ES-I3 (cell line): ENCODE measurements at regions not wholly inside any gene's neighbourhood (a gene's known extent, or its start where the extent isn't known, plus 50 kb on each side); places are given as distances from the start of the nearest gene placed in this dataset.

ENCODE experiments used
- H3K36me3 ChIP-seq: 2 replicates; pipeline ENCODE4 v1.6.1; 2013; ENCODE audit warnings: mild to moderate bottlenecking, low read length, control low read depth, moderate library complexity; ENCODE audit not compliant: insufficient read depth
- H3K4me1 ChIP-seq: 2 replicates; pipeline ENCODE4 v1.6.1; 2013; ENCODE audit warnings: mild to moderate bottlenecking, control low read depth, low read length; ENCODE audit not compliant: insufficient read depth
- H3K9ac ChIP-seq: 2 replicates; pipeline ENCODE4 v1.6.1; 2013; ENCODE audit warnings: low read depth, mild to moderate bottlenecking, low read length, moderate library complexity
- H3K9me3 ChIP-seq: 2 replicates; pipeline ENCODE4 v1.6.1; 2013; ENCODE audit warnings: mild to moderate bottlenecking, low read length, moderate library complexity; ENCODE audit not compliant: control insufficient read depth, insufficient read depth

DNA sequence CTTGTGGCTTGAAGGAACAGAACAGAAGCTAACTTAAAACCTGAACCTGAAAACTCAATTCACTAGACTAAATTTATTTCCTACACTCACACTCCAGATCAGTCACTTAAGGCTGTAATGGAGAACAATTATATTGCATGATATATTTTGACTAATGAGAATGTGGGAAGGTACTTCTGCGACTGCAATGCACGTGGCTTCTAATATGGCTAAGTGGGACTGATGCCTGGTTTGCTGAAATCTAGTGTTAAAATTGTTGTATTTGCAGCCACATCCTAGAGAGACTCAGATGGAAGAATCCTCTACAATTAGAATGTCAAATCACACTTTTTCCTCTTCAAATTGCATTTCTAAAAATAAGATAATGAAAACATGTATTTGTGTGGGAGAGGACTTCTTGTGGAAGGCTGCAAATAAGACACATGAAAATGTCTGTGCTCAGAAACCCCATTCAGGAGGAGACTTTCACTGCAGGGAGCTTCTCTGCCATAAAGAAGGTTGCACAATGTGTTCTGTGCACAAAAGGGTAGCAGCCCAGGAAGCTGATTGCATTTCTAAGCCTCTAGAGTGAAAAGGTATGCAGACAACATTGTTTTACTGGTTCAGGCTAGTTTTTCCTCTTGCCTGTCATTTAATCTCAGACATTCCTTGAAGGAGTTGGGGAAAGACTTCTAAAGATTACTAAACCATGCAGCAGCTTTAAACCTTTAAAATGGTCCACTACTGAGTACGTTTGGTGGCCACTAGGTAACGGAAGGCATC, 224.3 kb downstream of the NEDD1 start:
- Histone ChIP-seq H3K9me3 (peaks cover 11% of the 10 kb centered on the region; the same call in 1 of the 2 replicates), H3K9ac (no peak overlapping the region; the same call in 1 of the 2 replicates), H3K4me1 (peaks cover 23% of the 10 kb centered on the region), H3K36me3 (no peaks in the 10 kb centered on the region)

DNA sequence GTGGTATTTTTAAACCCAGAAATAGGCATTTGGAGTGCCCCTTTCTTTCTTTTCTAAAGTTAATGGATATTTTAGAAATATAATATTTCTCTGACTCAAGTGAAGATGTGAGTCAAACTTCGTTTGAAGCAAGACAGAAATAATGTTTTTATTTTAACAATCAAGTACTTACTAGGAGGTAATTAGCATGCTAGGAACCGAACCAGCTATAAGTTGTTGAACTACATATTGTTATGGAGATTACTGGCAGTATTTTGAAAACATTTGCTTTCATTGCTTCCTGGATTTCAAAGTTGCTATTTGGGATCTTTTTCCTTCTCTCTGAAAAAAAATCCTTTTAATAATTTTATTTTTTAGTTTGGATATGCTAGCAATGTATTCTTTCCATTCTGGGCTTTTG, 225.2 kb downstream of the NEDD1 start:
- H3K9me3 ChIP-seq: peaks cover 11% of the 10 kb centered on the region; the same call in 1 of the 2 replicates
- H3K4me1 ChIP-seq: peaks cover 23% of the 10 kb centered on the region
- no peaks in the 10 kb centered on the region for H3K36me3 ChIP-seq
- H3K9ac ChIP-seq: no peak overlapping the region

DNA sequence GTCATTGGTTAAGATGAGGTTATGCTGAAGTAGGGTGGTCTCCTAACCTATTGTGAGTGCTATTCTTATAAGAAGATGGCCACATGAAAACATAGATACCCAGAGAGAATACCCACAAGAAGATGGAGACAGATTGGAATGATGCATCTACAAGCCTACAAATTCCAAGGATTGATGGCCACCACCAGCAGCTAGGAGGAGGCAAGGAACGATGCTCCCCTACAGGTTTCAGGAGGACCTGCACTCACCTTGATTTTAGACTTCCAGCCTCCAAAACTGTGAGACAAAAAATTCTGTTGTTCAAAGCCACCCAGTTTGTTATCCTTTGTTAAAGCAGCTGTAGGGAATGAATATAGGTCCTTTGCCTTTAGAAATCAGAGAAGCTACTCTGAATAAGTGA, 227.4 kb downstream of the NEDD1 start:
- Histone ChIP-seq H3K4me1 (peaks cover 23% of the 10 kb centered on the region), H3K9me3 (0 out of 2 replicates have a peak, but pooled peaks cover 1% of the 10 kb centered on the region), H3K9ac (no peak overlapping the region), H3K36me3 (no peaks in the 10 kb centered on the region)

GRCh38 chr12:97140355-97140754, 233.3 kb downstream of the NEDD1 start:
- no peaks in the 10 kb centered on the region for H3K36me3 ChIP-seq
- no peak overlapping the region for H3K9ac ChIP-seq
- peaks cover 7% of the 10 kb centered on the region; the same call in 1 of the 2 replicates for H3K4me1 ChIP-seq
- no peaks in the 10 kb centered on the region for H3K9me3 ChIP-seq

- H3K36me3 ChIP-seq: no peaks in the 10 kb centered on the region
Observed at GRCh38 chr12:97142737-97143410, 235.8 kb downstream of the NEDD1 start.

DNA sequence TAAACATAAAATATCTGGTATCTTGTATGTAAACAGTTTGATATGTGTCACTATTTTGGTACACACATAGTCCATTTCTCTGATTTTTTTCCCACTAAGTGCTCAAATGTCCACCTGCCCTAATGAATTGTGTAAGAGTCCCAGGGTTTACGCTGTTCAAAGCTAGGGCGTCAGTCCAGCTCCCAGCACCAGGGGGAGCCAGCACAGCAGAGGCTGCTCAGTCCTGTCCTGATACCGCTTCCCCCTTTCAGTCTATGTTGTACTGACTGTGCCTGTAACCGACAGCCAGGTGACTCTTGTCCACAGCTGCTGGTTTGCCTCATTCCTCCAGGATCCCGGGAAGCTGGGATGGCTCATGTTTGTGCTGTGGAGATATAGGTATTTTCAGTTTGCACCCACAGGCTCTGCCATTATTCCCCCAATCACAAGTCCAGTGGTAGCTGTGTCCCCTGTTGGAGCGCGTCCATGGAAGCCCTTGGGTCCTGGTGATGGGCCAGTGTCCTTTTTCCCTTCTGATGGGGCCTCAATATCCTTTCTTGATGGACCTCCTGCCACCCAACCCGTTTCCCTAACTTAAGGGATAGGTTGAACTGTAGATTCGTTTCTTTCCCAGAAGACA, 242.0 kb downstream of the NEDD1 start:
- peaks cover 7% of the 10 kb centered on the region for H3K4me1 ChIP-seq
- H3K9ac ChIP-seq: no peak overlapping the region
- no peaks in the 10 kb centered on the region for H3K9me3 ChIP-seq
- no peaks in the 10 kb centered on the region for H3K36me3 ChIP-seq

More at GRCh38 chr12:97142737-97143410, 235.8 kb downstream of the NEDD1 start:
- Histone ChIP-seq H3K9ac (no peak overlapping the region), H3K9me3 (no peaks in the 10 kb centered on the region), H3K4me1 (peaks cover 7% of the 10 kb centered on the region; the same call in 1 of the 2 replicates)

GRCh38 chr12:97151481-97151880, 244.4 kb downstream of the NEDD1 start:
- Histone ChIP-seq H3K9ac (no peak overlapping the region), H3K9me3 (no peaks in the 10 kb centered on the region), H3K36me3 (no peaks in the 10 kb centered on the region), H3K4me1 (peaks cover 7% of the 10 kb centered on the region)

DNA sequence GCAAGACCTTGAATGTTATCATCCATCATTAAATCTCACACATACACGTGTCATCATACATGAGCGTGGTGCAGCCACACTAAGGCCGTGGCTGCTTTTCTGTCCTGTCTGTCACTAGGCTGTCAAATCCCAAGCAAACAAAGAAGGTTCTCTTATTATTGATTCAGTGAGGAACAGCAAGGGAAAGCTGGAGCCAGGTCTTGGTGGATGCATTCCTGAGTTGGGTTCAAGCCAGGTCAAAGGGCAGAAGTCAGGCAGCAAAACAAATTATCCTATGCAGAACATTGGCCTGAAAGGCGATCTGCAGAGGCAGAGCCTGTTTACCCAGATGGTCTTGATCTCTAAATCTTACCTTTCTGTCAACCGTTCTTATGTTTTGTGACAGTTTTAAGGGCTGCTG, 252.3 kb downstream of the NEDD1 start:
- no peaks in the 10 kb centered on the region for H3K36me3 ChIP-seq
- no peaks in the 10 kb centered on the region for H3K9me3 ChIP-seq
- H3K9ac ChIP-seq: no peak overlapping the region
- no peaks in the 10 kb centered on the region for H3K4me1 ChIP-seq

DNA sequence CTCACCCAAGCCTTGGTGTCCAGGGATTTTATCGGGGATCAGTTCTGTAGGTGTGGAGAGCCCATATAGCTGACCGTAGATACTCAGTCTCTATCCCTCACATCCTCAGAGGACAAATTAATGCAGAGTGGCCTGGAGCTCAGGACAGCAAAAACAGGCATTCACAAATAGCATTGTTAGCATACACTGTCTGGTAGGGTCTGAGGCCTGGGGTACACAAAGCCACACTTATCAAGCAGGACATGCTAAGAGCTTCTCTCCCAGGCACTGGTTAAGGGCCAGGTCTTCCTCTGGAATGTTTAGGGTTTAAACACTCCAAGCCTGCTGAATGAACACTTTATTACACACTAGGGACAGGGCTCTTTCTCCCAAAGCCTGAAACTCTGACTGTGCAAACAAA, 253.2 kb downstream of the NEDD1 start:
- Histone ChIP-seq H3K4me1 (no peaks in the 10 kb centered on the region), H3K9ac (no peak overlapping the region), H3K36me3 (no peaks in the 10 kb centered on the region), H3K9me3 (no peaks in the 10 kb centered on the region)

- no peaks in the 10 kb centered on the region for H3K4me1 ChIP-seq
- no peaks in the 10 kb centered on the region for H3K9me3 ChIP-seq
- H3K36me3 ChIP-seq: no peaks in the 10 kb centered on the region
- H3K9ac ChIP-seq: no peak overlapping the region
Observed at GRCh38 chr12:97162173-97162572, 255.1 kb downstream of the NEDD1 start.

DNA sequence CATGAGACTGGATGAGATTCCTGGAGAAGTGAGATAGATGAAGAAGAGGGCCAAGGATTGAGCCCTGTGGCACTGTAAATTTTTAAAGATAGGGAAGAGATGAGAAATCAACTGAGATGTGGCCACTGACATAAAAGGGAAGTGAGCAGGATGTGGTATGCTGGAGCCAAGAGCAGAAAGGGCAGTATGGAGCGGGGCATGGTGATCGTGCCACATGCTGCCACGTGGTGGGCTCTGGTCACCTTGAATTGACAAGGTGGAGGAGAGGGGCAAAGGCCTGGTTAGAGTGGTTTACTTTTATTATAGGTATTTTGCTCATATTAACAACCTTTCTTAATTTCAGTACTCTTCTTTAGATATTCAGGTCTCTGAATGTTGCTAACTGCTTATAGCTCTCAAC, 257.9 kb downstream of the NEDD1 start:
- Histone ChIP-seq H3K4me1 (no peaks in the 10 kb centered on the region), H3K9me3 (no peaks in the 10 kb centered on the region), H3K36me3 (no peaks in the 10 kb centered on the region), H3K9ac (no peak overlapping the region)

DNA sequence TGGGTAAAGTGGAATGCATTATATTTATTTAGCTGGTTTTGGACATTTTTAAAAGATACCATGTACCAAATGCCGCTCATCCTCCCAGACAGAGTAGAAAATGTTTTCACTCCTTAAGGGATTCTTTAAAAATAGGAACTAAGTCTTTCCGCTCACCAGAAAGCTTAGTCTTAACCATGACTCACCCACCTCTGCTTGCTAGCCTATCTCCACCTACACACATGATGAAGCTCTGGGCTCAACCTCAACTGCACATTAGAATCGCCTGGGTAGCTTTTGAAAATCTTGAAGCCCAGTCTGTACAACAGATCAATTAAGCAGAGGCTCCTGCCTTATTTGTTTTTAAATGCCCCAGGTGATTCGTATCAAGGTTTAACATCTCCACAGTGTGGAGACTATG, 260.5 kb downstream of the NEDD1 start:
- Histone ChIP-seq H3K4me1 (no peaks in the 10 kb centered on the region), H3K36me3 (no peaks in the 10 kb centered on the region), H3K9me3 (no peaks in the 10 kb centered on the region)

GRCh38 chr12:97168804-97169203, 261.7 kb downstream of the NEDD1 start:
- Histone ChIP-seq H3K36me3 (no peaks in the 10 kb centered on the region), H3K4me1 (no peaks in the 10 kb centered on the region), H3K9me3 (no peaks in the 10 kb centered on the region), H3K9ac (no peak overlapping the region)

More for the DNA sequence above, 260.5 kb downstream of the NEDD1 start:
- H3K9ac ChIP-seq: no peak overlapping the region

- no peaks in the 10 kb centered on the region for H3K4me1 ChIP-seq
- no peaks in the 10 kb centered on the region for H3K9me3 ChIP-seq
- H3K9ac ChIP-seq: no peak overlapping the region
- H3K36me3 ChIP-seq: no peaks in the 10 kb centered on the region
Observed at GRCh38 chr12:97169889-97170567, 263.0 kb downstream of the NEDD1 start.
